Muscle layer of colon (tissue), 2 donors: ENCODE measurements at regions not wholly inside any gene's neighbourhood (a gene's known extent, or its start where the extent isn't known, plus 50 kb on each side); places are given as distances from the start of the nearest gene placed in this dataset.
"Not testable (repeated sequence)": the region's sequence is repeated elsewhere in the genome, so short reads cannot be mapped to it uniquely, and the experiment has no call there.

Source experiments
- H3K27ac ChIP-seq: one replicate; pipeline ENCODE4 v1.7.0; 2013; ENCODE audit warnings: low read depth, mild to moderate bottlenecking, low read length, moderate library complexity
- H3K27me3 ChIP-seq, 2 donors: one replicate each; pipeline ENCODE4 v1.7.0; 2013; ENCODE audit warnings: low read length in 2 of 2, mild to moderate bottlenecking in 2 of 2; ENCODE audit not compliant: insufficient read depth in 2 of 2, control insufficient read depth in 1 of 2
- H3K36me3 ChIP-seq: one replicate; pipeline ENCODE4 v1.7.0; 2013; ENCODE audit warnings: mild to moderate bottlenecking, low read length; ENCODE audit not compliant: insufficient read depth
- H3K4me1 ChIP-seq: one replicate; pipeline ENCODE4 v1.7.0; 2013; ENCODE audit warnings: mild to moderate bottlenecking, low read length; ENCODE audit not compliant: insufficient read depth
- H3K4me3 ChIP-seq, 2 donors: one replicate each; pipeline ENCODE4 v1.7.0; 2013; ENCODE audit warnings: low read length in 2 of 2, low read depth in 1 of 2, mild to moderate bottlenecking in 1 of 2, moderate library complexity in 1 of 2
- H3K9ac ChIP-seq: one replicate; pipeline ENCODE4 v1.7.0; 2013; ENCODE audit warnings: low read length
- H3K9me3 ChIP-seq: one replicate; pipeline ENCODE4 v1.7.0; 2013; ENCODE audit warnings: mild to moderate bottlenecking, low read length
- donor health status: abdominal sarcoma.
- donor health status: Adenocarcinoma of cecum.

DNA sequence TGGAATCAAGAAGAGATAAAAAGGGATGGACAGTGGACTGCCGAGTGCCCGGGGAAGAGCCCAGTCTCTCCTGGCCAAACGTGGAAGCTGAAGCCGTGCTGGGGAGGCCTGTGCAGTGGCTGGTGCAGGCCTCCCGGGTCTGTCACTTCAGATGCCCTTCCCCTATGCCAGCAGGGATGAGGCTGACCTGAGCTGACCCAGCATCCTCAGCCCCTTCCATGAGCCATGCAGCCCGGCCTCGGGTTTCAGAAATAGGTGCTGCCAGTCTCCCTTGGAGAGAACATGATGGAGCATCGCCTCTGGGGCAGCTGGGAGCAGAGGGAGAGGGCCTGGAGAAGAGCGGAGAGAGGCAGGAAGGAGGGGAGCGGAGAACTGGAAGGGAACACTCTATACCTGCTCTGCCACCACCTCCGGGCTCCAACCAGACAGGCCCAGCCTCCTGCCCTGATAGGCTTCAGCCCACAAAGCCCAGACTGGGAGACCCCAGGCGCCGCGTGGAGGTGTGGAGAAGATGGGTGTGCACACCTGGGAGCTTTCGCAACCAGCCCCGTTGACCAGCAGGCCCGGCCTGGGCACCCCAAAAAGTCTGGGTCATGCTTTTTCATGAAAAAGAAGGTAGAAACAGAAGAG, 68.6 kb upstream of the PPP2R2D start:
- Histone ChIP-seq H3K36me3 (no peaks in the 10 kb centered on the region), H3K9ac (no peak overlapping the region), H3K27ac (no peak overlapping the region), H3K4me1 (no peaks in the 10 kb centered on the region), H3K4me3 (no peak overlapping the region), H3K27me3 (peaks cover 0 to 7% of the 10 kb centered on the region in 2 donors), H3K9me3 (no peaks in the 10 kb centered on the region)

DNA sequence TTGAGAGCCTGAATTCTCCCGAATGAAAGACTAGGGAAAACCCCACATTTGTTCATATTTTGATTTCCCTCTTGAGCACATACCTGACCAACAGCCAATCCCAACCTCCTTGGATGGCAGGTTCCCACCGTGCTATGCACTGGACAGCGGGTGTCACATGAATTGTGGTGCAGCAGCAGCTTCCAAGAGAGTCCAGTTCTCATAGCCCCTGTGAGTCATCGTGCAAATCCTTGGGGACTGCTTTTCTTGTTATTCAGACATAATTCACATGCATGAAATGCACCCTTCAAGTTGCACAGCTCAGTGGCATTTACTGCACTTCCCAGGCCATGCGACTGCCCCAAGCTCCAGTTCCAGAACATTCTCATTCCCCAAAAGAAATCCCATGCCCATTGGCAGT, 67.8 kb upstream of the PPP2R2D start:
- Histone ChIP-seq H3K9ac (no peak overlapping the region), H3K36me3 (no peaks in the 10 kb centered on the region), H3K4me1 (no peaks in the 10 kb centered on the region), H3K27ac (no peak overlapping the region), H3K9me3 (no peaks in the 10 kb centered on the region), H3K4me3 (no peak overlapping the region), H3K27me3 (peaks cover 0 to 7% of the 10 kb centered on the region in 2 donors)

DNA sequence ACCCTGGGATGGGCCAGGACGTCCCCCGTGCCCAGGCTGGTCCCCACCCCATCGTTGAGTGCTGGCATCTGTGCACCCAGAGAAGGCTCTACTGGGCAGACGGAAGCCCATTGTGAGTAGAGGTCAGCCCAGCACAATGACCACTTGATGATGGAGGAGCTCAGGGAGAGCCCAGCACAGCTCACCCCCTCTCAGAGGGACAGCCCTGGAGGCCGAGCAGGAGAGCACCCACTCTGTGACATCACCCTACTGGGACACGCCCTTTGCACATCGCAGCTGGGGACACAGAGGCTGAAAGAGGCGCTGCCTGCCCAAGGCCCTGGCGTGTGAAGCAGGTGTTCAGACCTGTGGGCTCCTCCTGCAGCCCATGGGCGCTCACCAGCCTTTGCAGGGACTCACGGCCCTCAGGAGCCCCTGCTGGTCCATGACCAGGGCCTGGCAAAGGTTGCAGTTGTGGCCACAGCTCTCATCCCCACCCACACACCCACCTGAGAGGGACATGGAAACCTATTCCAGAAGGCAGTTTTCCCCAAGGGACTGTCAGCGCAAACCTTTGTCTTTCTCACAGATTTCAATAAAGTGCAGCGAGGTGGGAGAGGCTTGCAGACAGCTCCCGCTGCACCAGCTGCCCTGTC, 67.2 kb upstream of the PPP2R2D start:
- Histone ChIP-seq H3K9ac (no peak overlapping the region), H3K4me3 (no peak overlapping the region), H3K36me3 (no peaks in the 10 kb centered on the region), H3K27ac (no peak overlapping the region), H3K4me1 (no peaks in the 10 kb centered on the region), H3K9me3 (no peaks in the 10 kb centered on the region), H3K27me3 (peaks cover 0 to 7% of the 10 kb centered on the region in 2 donors)

DNA sequence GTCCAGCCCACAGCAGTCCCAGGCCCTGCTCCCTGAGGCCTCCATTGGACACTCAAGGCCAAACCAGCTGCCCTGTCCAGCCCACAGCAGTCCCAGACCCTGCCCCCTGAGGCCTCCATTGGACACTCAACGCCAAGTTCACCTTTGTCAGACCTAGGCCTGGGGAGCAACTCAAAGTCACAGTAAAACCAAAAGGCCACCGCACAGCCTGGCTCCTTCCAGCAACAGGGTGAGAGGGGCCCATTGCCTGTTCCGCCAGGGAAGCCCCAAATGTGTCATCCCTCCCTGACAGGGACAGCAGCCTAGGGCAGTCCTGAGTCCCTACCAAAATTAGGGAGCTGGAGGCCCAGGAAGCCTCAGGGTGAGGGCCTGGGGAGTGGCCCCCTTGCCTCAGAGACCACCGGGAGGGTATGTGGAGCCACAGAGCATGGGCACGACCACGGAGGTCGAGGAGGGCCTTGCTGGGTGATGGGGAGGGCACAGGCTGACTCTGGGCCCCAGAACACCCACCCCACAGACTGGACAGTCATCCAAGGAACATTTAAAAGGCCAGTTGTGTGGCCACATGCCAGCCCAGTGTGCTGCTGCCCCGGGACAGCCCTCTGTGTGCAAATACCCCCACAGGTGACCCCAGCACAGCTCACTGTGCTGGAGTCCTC, 66.5 kb upstream of the PPP2R2D start:
- Histone ChIP-seq H3K27me3 (peaks cover 0 to 6% of the 10 kb centered on the region in 2 donors), H3K36me3 (no peaks in the 10 kb centered on the region), H3K4me3 (no peak overlapping the region), H3K9ac (no peak overlapping the region), H3K27ac (no peak overlapping the region), H3K9me3 (no peaks in the 10 kb centered on the region), H3K4me1 (no peaks in the 10 kb centered on the region)

DNA sequence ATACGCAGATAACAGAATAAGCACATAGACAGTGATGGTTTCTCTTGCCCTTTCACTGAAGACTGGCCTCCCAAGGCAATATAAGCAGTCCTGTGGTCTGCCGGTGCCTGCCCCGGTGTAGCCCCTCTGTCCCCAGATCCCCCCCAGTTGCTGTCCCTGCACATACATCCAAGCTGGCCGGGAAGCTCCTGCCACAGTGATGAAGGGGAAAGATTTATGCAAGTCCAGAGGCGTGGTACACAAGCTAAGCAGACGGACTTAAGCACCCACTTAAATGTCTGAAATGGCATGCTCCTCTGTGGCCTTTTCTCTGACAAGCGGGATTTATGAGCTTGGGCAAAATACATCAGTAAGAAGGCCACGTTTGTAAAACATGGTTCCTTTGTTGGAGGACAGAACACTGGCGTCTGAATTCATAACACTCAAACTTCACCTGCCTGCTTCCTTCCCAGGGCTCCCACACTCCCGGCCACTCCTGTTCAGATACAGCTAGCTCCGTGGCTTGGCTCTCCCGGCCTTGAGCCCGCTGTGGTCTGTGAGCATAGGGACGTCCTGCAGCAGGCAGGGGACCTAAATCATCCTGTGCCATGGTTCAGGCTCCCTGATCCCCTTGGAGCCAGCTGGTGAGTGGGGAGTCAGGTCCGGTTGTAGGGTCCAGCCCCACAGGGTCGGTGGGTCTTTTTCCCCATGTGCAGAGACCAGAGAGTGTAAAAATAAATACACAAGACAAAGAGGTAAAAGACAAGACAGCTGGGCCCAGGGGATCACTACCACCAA, 61.7 kb upstream of the PPP2R2D start:
- H3K9ac ChIP-seq = no peak overlapping the region
- H3K4me1 ChIP-seq = no peaks in the 10 kb centered on the region
- H3K27ac ChIP-seq = no peak overlapping the region
- no peak overlapping the region for H3K4me3 ChIP-seq
- H3K27me3 ChIP-seq = no peaks in the 10 kb centered on the region
- H3K9me3 ChIP-seq = no peaks in the 10 kb centered on the region
- no peaks in the 10 kb centered on the region for H3K36me3 ChIP-seq

DNA sequence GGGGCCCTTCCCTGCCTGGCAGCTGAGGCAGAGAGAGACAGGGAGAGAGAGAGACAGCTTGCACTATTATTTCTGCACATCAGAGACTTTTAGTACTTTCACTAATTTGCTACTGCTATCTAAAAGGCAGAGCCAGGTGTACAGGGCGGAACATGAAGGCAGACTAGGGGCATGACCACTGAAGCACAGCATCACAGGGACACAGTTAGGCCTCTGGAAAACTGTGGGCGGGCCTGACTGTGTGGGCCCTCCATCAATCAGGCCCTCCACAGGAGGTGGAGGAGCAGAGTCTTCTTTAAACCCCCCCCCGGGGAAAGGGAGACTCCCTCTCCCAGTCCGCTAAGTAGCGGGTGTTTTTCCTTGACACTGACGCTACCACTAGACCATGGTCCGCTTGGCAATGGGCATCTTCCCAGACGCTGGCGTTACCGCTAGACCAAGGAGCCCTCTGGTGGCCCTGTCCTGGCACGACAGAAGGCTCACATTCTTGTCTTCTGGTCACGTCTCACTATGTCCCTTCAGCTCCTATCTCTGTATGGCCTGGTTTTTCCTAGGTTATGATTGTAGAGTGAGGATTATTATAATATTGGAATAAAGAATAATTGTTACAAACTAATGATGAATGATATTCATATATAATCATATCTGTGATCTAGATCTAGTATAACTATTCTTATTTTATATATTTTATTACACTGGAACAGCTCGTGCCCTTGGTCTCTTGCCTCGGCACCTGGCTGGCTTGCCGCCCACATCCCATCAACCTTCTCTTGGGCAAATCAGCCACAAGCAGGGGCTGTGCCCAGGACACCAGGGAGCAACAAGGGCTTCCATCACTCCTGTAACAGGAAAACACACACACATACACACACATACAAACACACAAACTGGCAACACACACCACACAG, 60.7 kb upstream of the PPP2R2D start:
- not testable (repeated sequence) for H3K27me3 ChIP-seq, H3K4me3 ChIP-seq, H3K9me3 ChIP-seq, H3K4me1 ChIP-seq, H3K27ac ChIP-seq, H3K36me3 ChIP-seq, H3K9ac ChIP-seq

DNA sequence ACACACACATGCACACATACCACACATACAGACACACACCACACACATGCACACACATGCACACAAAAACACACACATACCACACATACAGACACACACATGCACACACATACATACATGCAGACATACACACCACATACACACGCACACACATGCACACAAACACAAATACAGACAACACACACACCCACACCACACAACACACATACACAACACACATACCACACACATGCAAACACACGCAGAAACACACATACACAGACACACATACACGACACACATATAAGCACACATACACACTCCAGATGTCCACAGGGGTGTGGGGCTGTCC, 60.1 kb upstream of the PPP2R2D start:
- Histone ChIP-seq H3K9ac (no peak overlapping the region), H3K27ac (no peak overlapping the region), H3K9me3 (no peaks in the 10 kb centered on the region), H3K4me1 (no peaks in the 10 kb centered on the region), H3K27me3 (no peaks in the 10 kb centered on the region), H3K36me3 (no peaks in the 10 kb centered on the region), H3K4me3 (no peak overlapping the region)

DNA sequence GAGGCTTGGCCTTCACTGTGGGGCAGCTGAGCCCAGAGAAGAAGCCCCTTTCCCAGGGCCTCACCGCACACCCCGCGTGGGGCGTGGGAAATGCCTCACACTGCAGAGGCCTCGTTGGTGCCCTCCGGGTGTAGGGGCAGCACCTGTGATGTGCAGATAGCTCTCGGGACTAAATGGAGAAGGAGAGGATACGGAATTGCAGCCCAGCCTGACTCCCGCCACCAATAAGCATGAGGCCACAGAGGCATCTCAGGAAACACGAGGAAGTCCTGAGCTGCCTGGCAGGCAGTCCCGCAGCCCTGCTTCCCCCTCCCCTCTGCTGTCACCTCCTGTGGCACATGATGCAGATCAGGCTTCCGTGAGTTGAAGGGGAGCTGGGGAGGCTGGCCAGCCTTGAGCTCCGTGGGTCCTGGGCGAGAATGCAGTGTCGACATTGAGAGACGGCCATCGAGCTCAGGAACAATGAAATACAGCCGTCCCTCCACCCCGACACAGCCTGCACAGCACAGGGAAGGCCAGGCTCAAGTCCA, 59.6 kb upstream of the PPP2R2D start:
- no peak overlapping the region for H3K9ac ChIP-seq
- H3K9me3 ChIP-seq = no peaks in the 10 kb centered on the region
- no peaks in the 10 kb centered on the region for H3K36me3 ChIP-seq
- no peaks in the 10 kb centered on the region for H3K27me3 ChIP-seq
- no peak overlapping the region for H3K4me3 ChIP-seq
- H3K4me1 ChIP-seq = no peaks in the 10 kb centered on the region
- H3K27ac ChIP-seq = no peak overlapping the region

DNA sequence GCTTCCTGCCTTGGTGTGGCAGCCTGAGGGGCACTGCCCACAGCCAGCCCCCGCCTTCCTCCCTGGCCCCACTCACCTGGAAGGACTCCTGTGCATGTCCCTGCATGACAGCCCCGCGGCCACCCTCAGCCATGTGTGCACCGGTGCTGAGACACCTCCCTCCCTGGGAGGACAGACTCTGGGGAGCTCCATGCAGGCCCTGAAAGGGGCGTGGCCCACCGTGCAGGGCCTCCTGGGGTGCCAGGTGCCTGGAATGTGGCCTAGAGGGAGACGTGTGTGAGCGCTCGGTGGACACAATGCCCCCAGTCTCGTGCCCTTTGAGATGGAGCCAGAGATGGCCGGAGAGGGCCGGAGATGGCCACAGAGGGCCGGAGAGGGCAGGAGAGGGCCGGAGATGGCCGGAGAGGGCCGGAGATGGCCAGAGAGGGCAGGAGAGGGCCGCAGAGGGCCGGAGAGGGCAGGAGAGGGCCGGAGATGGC, 59.1 kb upstream of the PPP2R2D start:
- H3K4me3 ChIP-seq = no peak overlapping the region
- H3K36me3 ChIP-seq = no peaks in the 10 kb centered on the region
- no peak overlapping the region for H3K27ac ChIP-seq
- no peaks in the 10 kb centered on the region for H3K27me3 ChIP-seq
- H3K9ac ChIP-seq = no peak overlapping the region
- H3K9me3 ChIP-seq = no peaks in the 10 kb centered on the region
- H3K4me1 ChIP-seq = no peaks in the 10 kb centered on the region

DNA sequence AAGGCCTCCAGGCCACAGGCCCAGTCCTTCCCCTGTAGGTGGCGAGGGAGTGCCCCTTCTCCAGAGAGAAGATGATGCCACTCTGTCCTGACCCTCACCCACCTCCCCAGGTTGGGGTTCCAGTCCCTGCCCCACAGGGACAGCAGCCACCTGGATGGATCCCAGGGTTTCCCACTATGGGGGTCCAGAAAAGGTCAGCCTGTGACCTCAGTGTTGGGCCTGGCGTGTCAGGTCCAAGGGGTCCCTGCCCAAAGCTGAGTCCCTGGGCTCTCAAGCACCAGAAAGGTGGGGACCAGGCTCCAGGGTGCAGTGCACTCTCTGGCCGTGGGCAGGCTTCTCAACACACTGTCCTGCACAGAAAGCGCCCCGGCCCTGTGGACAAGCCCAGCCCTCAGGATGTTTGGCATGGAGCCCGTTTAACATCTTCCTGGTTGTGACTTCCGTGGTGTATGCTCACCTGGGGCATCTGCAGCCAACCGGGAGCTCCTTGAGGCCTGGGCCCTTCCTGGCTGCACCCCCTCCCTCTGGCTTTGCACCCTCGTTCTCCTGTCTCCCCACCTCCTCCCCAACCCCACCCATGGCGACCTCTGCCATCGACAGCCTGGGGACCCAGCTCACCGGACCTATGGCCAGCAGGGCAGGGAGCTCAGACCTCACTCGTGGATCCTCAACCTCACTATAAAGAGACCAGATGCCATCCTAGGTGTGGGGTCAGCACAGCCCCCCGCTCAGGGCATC, 58.3 kb upstream of the PPP2R2D start:
- Histone ChIP-seq H3K27me3 (no peaks in the 10 kb centered on the region), H3K4me3 (no peak overlapping the region), H3K36me3 (no peaks in the 10 kb centered on the region), H3K27ac (no peak overlapping the region), H3K4me1 (no peaks in the 10 kb centered on the region), H3K9ac (no peak overlapping the region), H3K9me3 (no peaks in the 10 kb centered on the region)
